ENCODE measurements at regions not wholly inside any gene's neighbourhood (a gene's known extent, or its start where the extent isn't known, plus 50 kb on each side); places are given as distances from the start of the nearest gene placed in this dataset.

DNA sequence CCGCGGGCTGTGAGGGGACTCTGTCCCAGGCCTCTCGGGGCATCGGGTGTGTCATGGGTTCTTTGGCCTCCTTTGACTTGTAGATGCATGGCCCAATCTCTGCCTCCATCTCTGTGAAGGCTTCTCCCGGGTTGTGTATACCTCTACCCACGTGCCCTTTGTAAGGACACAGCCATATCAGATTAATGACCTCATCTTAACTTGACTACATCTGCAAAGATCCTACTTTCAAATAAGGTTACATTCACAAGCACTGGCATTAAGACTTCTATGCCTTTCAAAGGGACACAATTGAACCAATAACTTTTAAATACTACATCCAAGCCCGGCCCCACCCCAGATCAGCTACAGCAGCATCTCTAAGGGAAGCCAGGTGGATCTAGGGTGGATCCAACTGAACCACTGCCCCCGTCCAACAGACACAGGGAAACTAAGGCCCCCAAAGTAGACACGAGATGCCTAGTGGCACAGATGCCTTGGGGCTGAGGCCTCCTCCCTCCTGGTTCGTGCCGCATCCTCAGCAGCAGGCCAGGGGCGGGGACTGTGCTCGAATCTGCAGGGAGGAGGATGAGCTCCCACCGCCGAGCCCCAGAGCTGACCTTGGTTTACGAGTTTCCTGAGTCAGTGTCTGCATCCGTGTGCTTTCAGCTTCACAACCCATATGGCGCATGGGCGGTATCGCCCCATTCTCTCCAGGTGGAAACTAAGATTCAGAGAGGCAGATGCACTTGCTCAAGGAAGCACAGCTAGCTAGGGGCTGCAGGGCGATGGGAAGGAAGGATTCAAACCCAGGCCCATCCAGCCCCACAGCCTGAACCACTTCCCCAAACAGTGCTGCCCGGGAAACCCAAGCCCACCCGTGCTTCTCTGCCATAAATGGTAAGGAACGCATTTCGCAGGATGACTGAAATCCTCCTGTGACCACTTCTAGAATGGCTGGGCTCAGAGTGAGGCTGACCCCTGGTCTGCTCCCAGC, 353.3 kb downstream of the C16orf95 start:
- TF ChIP-seq, protein P1, sequence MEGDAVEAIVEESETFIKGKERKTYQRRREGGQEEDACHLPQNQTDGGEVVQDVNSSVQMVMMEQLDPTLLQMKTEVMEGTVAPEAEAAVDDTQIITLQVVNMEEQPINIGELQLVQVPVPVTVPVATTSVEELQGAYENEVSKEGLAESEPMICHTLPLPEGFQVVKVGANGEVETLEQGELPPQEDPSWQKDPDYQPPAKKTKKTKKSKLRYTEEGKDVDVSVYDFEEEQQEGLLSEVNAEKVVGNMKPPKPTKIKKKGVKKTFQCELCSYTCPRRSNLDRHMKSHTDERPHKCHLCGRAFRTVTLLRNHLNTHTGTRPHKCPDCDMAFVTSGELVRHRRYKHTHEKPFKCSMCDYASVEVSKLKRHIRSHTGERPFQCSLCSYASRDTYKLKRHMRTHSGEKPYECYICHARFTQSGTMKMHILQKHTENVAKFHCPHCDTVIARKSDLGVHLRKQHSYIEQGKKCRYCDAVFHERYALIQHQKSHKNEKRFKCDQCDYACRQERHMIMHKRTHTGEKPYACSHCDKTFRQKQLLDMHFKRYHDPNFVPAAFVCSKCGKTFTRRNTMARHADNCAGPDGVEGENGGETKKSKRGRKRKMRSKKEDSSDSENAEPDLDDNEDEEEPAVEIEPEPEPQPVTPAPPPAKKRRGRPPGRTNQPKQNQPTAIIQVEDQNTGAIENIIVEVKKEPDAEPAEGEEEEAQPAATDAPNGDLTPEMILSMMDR (IDR thresholded peaks at IDR 0.05; ENCODE audit: poor library complexity): no peak
- no peak for TF ChIP-seq EZH2 (IDR thresholded peaks at IDR 0.05; ENCODE audit: borderline replicate concordance)
- TF ChIP-seq EZH2phosphoT487 (IDR thresholded peaks at IDR 0.05; ENCODE audit: low read depth, severe bottlenecking, unreplicated experiment): no peak

All from hepatocyte (in vitro differentiated cells).